ENCODE measurements at regions not wholly inside any gene's neighbourhood (a gene's known extent, or its start where the extent isn't known, plus 50 kb on each side); places are given as distances from the start of the nearest gene placed in this dataset.

DNA sequence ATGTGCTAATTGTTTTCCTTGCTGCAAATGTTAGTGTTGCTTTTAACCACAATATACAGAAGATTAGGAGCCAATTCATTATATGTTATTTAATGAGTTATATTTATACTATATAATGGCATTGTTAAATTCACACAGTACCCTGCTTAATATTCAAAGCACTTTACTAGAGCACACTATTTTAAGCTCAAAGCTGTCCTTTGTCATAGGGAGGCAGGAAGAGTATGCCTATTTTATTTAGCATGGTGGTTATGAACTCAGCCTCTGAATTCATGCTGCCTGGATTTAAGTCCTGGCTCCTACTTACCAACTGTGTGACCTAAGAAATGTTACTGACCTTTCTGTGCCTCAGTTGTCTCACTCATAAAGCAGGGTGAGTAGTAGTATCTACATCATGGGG is 80.5 kb downstream of the FASTKD2 start:
- no peak for DNase-seq (ENCODE audit: low read depth)

DNA sequence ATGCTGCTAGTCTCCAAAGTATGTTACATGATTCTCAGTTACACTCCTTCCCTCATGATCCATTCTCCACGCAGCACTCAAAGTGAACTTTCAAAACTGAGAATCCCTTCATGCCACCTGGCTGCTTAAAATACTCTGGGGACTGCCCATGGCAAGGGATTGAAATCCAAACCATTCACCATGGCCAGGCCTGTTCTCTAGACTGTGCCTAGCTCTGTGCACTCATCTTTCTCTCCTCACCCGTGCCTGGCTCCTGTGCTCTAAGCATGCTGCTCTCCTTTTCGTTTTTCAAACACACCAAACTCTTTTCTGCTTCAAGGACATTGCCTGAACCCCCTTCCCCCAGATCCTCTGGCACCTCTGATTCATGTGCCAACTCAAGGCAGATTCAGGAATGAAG is 80.9 kb downstream of the FASTKD2 start:
- no peak for DNase-seq (ENCODE audit: low read depth)

DNA sequence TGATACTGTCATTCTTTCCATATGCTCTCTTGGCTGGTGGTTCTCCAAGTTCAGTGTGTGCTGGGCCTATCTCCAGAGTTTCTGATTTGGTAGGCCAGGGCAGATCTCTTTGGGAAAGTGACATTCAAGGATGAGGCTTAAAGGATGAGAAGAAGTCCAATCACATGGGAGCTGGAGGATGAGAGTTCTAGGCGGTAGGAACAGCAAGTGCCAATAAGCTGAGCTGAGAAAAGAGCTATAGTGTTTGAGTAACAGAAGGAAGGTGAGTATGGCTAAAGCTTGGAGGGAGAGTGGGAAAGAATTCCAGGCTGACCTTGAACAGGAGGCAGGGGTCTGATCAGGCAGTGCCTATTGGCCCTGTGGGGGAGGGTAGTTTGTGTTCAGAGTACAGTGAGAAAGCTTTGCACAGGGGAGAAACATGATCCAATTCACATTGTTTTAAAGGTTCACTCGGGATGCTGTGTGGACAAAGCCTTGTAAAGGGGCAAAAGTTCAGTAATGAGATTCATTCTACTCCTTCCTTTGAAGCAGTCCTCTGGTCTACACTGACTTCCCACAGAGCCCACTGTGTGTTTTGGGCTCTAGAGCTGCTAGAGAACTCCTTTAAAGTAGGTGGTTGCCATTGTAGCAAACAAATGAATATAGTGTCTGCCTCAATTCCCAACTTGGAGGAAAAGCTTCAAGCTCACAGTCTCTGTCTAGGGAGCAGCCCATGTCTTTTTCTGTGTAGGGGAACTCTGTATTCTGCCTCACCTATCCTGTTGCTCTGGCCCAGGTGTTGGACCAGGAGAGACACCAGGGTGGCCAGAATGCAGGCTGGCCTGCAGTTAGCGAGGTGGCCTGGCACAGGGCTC is 81.8 kb downstream of the FASTKD2 start:
- DNase-seq (ENCODE audit: low read depth): no peak

DNA sequence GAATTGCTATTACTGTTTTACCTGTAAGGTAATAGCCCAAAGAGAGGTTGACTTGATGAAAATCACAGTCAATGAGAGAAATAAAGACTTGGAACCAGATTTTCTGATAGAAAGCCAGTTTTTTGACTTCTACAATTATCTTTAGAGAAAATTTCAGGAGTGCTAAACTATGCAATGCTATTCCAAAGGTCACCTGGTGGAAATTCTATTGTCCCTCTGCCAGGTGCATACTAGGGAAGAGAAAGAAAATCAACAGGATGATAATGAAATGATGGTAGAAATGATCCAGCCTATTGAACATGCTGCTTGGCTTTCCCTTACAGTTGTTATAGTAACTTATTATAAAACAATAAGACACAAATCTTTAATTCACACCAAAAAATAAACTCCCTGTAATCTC is 85.0 kb downstream of the FASTKD2 start:
- no peak for DNase-seq (ENCODE audit: low read depth)

DNA sequence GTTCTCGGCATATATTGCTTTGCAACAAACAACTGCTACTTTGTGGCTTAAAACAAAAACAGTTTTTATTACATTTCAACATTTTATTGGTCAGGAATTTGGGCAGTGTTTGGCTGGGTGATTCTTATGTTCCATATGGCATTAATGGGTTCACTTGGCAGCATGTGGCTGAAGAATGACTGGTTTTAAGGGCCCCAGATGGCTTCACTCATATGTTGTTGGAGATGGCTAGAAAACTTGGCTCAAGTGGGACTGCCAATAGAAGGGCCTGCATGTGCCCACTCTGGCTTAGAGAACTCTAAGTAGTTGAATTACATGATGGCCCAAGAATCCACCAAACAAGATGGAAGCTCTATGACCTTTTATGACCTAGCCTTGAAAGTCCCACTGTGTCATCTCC is 86.1 kb downstream of the FASTKD2 start:
- DNase-seq (ENCODE audit: low read depth): no peak

DNA sequence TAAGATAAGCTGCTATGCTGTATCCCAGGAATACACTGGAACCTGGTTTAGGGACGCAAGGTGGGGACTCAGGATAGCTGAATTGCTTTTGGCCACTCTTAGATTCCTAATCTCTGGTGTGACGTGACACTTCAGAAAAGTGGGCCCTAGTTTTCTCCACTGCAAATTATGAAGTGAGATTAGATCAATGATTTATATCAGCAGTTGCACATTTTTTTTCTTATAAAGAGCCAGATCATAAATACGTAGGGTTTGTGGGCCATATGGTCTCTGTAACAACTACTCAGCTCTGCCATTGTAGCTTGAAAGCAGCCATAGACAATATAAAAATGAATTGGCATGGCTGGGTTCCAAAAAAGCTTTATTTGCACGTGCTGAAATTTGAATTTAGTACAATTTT is 85.4 kb upstream of the CPO start:
- DNase-seq (ENCODE audit: low read depth): no peak

DNA sequence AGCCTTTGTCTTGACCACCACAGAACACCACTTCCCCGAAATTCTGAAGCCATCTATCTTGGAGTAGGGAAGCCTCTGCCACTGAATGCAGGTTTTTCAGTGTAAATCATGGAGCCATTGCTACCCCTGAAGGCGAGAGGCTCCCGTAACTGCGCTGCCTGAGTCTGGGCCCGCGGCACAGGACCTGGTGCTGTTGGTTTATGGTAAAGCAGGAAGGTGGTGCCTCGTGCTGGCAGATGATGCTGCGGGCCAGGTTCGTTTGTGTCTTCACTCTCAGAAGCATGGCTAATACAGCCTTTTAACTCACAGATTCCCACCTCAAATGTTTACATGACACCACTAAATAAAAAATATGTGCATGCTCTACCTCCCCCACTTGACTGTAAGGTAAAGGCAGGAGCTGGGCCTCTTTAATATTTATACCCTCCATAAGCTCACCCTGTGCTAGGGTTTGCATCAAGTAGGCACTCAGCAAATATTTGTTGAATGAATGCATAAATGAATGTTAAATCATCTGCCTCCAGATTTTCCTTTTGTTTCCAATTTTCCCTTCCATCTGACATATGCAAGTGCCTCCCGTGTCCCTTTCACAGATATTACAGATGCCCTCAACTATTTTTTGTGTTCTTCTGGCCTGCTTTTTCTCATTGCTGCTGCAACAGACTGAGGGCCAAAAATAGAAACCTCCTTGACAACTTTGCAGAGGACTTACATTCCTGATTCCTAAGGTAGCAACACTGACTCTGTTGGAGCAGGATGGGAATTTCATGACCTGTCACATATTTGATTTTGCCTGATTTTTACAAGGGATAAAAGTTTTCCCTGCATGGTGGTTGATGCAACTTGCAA is 83.5 kb upstream of the CPO start:
- DNase-seq (ENCODE audit: low read depth): no peak

DNA sequence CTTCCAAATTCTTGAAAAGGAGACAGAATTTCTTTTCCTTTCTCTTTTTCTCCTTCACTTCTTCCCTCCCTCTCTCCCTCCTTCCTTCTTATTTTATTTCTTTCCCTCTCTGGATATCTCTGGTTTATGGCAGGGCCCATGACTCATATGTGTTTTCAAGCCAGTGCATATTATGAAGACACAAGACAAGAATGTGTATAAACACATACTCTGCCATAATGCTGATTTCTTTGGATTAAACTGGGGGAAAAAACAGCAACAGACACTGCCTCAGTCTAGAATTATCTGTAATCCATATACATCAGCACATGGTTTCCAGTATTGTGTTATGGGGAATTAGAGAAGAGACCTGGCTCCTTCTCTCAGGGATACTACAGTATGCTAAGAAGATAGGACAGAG is 82.8 kb upstream of the CPO start:
- peak; percentile 9 for DNase-seq (ENCODE audit: low read depth)

DNA sequence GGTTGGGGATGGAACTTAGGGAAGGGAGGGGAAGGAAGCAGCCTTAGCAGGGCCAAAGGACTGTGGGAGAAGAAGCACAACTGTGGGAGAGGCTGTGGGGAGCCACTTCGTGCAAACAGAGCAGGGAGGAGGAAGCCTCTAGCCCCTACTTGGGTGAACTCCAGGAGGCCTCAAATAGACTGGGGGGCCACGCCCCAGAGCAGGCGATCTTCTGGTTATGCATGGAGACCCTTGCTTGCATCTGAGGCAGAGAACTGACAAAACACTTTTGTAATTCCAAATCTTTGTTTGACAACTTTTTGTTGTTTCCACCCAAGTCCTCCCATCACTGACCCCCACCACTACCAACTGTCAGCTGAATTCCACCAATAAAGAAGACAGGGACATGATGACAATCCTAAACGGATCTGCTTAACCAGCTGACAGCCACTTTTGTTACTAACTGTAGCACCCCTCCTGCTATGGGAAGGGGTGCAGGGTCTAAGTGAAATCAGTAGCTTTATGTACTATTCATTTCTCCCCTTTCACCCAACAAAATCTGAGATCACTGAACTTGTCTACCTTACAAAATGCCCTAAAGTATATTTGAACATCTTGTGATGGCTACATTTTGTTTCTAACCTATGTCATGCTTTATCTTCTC is 80.5 kb upstream of the CPO start:
- DNase-seq (ENCODE audit: low read depth): no peak

DNA sequence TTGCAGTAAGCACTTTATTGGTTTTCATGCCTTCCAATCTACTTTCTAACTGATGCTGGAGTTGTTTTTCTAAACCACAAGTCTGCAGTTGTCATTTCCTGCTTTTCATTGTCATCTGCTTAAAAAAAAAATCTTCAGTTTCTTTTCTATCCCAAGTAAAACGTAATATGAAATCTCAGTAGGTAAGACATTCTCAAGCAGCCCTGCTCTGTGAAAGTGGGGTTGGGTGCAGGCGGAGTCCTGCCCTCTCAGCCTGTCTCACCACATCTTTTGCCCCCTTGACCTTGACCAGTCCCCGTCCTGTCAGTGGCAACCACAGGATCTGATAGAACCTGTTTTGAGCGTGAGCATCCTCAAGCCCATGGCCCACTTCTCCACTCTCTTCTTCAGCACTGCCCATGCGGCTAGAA is 80.0 kb upstream of the CPO start:
- no peak for DNase-seq (ENCODE audit: low read depth)

DNA sequence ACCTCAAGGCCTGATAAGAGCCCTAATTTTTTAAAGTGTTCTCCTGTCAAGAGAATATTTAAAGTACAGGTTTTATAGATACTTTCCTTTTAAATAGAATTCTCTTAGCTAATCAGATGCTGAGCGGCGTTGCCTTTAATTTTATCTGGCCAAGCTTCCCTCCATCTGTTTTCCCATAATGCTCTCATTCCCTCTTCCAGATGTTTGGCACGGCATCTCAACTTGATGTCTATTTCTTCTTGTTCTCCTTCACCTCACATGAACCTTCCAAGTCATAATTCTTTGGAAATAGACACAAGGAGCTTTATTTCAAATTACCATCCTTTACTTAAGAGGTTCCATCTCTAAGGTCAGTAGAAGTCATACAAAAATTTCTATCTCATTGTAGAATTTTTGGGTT is 76.1 kb upstream of the CPO start:
- DNase-seq (ENCODE audit: low read depth): no peak

DNA sequence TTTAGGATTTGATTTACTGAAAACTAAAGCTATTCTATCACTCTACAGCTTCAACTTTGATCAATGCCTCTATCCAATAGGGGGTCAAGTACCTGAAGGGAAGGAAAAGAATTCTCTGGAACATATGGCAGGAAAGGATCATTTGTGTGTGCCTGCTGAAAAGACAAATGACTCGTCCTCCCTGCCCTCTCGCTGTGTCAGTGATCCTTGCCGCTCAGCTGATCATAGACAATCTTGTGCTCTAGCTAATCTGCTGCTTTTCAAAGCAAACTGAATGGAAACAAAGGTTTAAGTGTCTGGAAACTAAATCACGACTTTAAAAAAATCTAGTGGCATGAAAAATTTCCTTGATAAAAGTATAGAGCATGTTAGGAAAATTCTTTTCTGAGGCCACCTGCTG is 75.6 kb upstream of the CPO start:
- no peak for DNase-seq (ENCODE audit: low read depth)

DNA sequence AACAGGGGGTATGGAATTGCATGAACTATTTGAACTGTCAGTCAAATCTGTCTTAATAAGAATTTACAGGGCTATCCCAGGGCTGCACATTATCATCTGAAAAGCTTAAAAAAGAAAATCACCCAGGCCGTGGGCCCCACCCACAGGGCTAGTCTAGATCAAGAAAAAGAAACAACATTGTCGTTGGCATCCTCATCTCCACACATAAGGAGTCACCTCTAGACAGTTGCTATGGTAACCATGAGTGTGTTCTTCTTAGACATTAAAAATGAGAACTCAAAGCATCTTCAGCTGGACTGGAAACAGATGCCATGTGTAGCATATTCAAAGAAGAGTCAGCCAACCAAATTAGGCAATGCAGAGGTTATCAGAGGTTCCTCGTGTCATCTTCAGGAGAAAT is 72.3 kb upstream of the CPO start:
- no peak for DNase-seq (ENCODE audit: low read depth)

DNA sequence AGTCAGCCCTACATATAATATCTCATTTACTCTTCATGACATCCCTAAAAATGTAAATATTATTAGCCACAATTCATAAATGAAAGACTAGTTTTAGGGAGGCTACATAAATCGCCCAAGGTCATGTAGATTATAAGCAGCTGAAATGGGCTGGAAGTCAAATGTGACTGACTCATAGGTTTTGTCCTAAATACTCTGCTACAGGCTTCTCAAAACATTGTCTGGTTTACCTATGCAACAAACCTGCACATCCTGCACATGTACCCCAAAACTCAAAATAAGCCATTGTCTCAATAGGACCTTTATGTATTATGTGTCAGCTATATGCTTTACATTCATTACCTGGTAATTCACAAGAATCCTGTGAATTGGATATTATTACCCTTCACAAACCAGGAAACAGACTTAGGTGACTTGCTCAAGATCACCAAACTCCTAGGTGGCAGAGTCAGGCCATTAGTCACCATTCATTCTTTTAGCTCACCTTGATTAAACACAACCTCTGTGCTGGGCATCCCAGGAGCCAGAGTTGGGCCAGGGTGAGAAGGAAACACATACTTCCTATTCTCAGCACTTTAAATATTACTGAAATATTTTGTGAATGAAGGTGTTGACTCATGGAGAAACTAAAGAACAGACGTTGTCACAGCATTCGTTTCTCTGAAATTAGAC is 69.4 kb upstream of the CPO start:
- no peak for DNase-seq (ENCODE audit: low read depth)

DNA sequence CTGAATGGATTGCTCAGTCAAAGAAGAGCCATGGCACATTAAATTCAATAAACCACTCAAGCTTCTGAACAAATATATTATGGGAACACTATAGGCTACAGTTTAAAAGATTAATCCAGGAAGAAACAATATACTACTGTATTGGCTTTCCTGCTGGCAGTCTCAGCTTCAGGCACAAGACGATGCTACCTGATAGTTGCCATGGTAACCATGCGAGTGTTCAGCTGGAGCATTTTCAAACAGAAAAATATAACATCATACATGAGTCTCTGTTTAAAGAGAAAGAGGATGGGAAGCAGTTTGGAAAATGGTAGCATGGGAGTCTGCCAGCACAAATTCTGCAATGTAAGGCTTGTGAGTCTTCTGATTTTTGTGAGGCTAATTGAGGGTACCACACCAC is 65.9 kb upstream of the CPO start:
- no peak for DNase-seq (ENCODE audit: low read depth)

DNA sequence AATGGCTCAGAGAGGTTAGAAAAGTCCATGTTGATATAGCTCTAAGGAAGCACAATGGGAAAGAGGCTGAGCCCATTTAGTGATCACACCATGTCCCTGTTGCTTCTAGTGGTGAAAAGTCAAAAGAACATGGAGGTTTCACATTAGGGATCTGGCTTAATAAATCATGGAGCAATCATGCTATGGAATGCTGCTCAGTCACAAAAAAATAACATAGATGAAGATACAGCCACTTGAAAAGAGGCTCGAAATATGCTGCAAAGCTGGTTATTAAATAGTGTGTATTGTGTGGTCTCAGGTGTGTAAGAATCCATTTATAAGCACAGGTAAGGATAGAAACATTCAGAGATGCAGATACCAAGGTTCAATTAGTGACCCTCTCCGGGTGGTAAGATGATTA is 63.6 kb upstream of the CPO start:
- DNase-seq (ENCODE audit: low read depth): no peak

DNA sequence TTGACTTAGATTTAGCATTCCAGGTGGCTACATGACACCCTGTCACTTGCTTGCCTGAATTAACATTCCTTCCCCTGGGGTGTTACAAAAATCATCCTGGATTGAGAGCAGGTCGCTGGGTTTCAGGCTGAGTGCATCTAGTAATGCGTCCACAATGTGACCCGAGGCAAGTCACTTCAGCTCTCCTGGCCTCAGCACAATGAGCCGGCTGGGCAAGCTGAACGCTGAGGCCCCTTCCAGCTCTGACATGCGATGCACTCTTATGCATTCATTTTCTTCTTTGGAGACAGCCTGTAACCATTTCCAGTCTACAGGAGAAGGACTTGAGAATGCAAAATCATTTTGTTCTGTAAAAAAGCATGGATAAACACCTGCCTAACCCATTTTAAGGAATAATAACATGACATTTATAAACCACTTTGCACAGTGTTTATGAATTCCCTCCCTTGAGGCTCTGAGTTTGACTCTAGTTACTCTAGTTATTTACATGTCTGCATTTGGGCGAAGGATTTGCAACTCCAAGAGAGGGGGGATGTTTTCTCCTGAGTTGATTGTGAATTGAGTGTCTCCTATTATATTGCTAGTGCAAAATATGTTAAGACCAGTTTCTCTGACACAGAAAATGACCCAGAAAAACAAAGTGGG is 63.0 kb upstream of the CPO start:
- no peak for DNase-seq (ENCODE audit: low read depth)

DNA sequence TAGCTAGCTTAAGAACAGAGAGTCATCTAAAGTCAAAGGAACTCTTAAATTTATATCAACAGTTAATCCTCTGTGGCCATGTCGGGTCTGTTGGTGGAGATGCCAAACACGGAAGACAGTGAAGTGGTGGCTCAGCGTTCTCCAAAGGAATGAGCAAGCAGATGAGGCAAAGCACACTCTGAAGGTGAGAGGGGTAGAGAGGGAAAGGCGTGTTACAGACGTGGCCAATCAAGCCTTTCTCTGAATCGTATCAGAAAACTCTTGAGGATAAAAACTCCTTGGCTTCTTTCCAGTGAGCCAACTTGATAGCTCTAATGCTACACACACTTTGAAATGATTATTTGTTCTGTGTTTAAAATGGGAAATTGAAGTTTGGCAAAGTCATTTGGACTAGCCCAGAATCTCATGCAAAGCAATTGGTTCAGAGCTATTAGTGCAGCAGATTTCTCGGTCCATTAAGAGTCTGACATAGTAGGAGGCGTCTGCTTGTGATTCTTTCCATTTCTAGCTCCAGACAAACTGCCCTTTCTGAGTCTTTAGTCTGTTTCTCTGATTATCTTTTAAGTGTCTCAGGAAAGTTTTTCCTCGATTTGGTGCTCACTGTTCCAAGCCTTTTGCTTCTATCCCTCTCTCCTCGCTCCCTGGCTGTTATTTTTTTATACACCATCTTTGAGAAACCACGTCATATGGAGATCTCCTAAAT is 57.5 kb upstream of the CPO start:
- no peak for DNase-seq (ENCODE audit: low read depth)

DNA sequence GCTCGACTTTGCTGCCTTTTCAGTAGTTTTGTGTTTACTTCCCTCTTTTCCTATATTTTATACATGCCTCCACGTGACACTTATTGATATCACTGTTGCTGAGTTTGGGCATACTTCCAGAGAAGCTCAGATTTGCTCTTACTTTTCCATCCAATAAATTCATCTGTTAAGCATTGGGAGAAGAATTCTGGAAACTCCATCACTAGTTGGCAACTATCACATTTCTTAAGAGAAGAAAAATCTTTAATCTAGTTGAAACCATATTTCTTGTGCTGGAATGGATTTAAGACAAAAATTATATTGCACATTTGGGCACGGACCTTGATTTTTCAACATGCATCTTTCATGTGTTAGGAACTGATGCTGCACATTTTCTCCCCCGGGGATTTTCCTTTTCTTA is 52.6 kb upstream of the CPO start:
- no peak for DNase-seq (ENCODE audit: low read depth)

DNA sequence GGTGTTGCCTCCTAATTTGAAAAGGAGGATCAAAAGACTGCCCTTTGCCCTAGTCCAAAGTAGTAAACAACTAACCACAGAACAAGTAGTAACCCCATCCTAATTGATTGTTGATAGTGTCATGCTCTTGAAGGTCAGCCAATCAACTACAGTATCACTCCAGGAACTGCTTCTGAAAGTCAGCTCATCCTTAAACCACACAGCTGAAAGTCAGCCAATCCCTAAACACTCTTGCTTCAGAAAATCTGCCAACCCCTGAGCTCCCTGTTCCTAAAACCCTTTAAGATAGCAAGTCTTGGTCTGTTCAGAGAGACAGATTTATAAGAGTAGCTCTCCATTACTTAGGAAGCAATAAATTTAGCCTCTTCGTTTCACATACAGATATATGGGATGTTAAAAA is 51.6 kb upstream of the CPO start:
- DNase-seq (ENCODE audit: low read depth): no peak
